Caco-2 (cell line): ENCODE measurements at regions not wholly inside any gene's neighbourhood (a gene's known extent, or its start where the extent isn't known, plus 50 kb on each side); places are given as distances from the start of the nearest gene placed in this dataset.

Experiments
- BruUV-seq: library from RNA; stranded (reverse); fragments of 400-500 nt; replicated peaks from 2 replicates; lab custom pipeline; 2021; lab: Mats Ljungman, UMichigan
- CTCF ChIA-PET: fragments of 300-600 bp; sonication (Branson Sonifier 250); formaldehyde crosslinking; loops from one replicate; lab custom pipeline; 2022; ENCODE audit warnings: antibody characterized with exemption; lab: Charles Lee
- POLR2A ChIA-PET: fragments of 300-600 bp; sonication (Branson Sonifier 250); formaldehyde crosslinking; loops from one replicate; lab custom pipeline; 2022; ENCODE audit warnings: antibody characterized with exemption; lab: Charles Lee
- DNase-seq, 2 experiments: peaks; one replicate each; pipeline versions ENCODE4 v3.0.0 to v3.0.0-alpha.2; 2020 to 2022
- H3K27me3 ChIP-seq: replicated peaks from 2 replicates; pipeline ENCODE4 v1.6.0; 2011; ENCODE audit warnings: low read length; ENCODE audit not compliant: control insufficient read depth, insufficient read depth
- H3K36me3 ChIP-seq: 2 replicates; pipeline ENCODE4 v1.5.1; 2011; ENCODE audit warnings: low read length; ENCODE audit not compliant: control insufficient read depth, insufficient read depth
- H3K4me1 ChIP-seq: fragments of 250-450 bp; sonication (Bioruptor Pico); 2 replicates; pipeline ENCODE4 v1.5.1; 2020; ENCODE audit warnings: mild to moderate bottlenecking
- H3K4me3 ChIP-seq: 2 replicates; pipeline ENCODE4 v1.5.1; 2011; ENCODE audit warnings: low read depth, mild to moderate bottlenecking, control low read depth, low read length
- H3K9me3 ChIP-seq: fragments of 250-450 bp; sonication (Bioruptor Pico); 2 replicates; pipeline ENCODE4 v1.5.1; 2020; ENCODE audit warnings: mild to moderate bottlenecking, moderate library complexity
- H3K27ac Mint-ChIP-seq: one replicate; pipeline ENCODE4 v1.8.0; 2022; ENCODE audit warnings: mixed read lengths; ENCODE audit not compliant: unreplicated experiment
- H3K27me3 Mint-ChIP-seq: one replicate; pipeline ENCODE4 v1.8.0; 2022; ENCODE audit warnings: mixed read lengths; ENCODE audit not compliant: insufficient read depth, unreplicated experiment
- H3K36me3 Mint-ChIP-seq: one replicate; pipeline ENCODE4 v1.8.0; 2022; ENCODE audit warnings: mild to moderate bottlenecking, mixed read lengths; ENCODE audit not compliant: insufficient read depth, unreplicated experiment
- H3K4me1 Mint-ChIP-seq: one replicate; pipeline ENCODE4 v1.8.0; 2022; ENCODE audit warnings: low read depth, mixed read lengths; ENCODE audit not compliant: unreplicated experiment
- H3K4me3 Mint-ChIP-seq: one replicate; pipeline ENCODE4 v1.8.0; 2022; ENCODE audit warnings: mild to moderate bottlenecking, moderate library complexity, mixed read lengths; ENCODE audit not compliant: unreplicated experiment
- H3K9me3 Mint-ChIP-seq: one replicate; pipeline ENCODE4 v1.8.0; 2022; ENCODE audit warnings: mixed read lengths; ENCODE audit not compliant: unreplicated experiment
- intact Hi-C: fragments of 100-400 bp; cut with micrococcal nuclease; formaldehyde crosslinking; loops from one replicate; pipeline ENCODE4 v1.10.0; 2022; ENCODE audit not compliant: unreplicated experiment
- TF ChIP-seq, protein P1 (sequence below), 2 experiments: fragments of 200-600 bp in 1 of 2; IDR thresholded peaks; 1 replicate in 1 of 2; 2 replicates in 1 of 2; pipeline versions ENCODE4 v1.5.1 to v1.8.0; 2011 to 2022; ENCODE audit warnings: antibody characterized with exemption in 1 of 2, control low read depth in 1 of 2, inconsistent platforms in 1 of 2, low read depth in 1 of 2, low read length in 1 of 2, mild to moderate bottlenecking in 1 of 2, moderate library complexity in 1 of 2; ENCODE audit not compliant: insufficient read depth in 1 of 2, severe bottlenecking in 1 of 2, unreplicated experiment in 1 of 2

DNA sequence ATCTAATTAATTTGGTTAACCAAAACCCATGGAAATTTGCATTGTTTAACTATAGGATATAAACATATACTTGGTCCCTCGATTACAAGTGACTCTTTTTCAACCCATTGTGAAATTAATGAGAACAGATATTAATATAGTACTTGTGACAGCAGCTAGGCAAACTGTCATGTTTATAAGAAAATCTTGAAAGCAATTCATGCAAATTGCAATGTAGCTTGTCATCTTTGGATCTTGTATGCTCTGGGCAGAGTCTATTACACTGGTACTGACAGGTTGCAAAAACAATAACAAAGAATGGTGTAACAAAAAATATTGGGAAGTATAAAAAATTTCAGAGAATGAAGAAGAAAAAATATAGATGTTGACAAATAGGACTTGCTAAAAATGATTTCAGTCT lies 941.0 kb downstream of the DNAH5 start:
- no peak for DNase-seq
- intact Hi-C loops = no loop called here
- Mint-ChIP-seq H3K27me3 (peaks cover 2% of the 10 kb centered on the region), H3K9me3 (no peaks in the 10 kb centered on the region), H3K27ac (no peak overlapping the region), H3K4me3 (no peak overlapping the region), H3K36me3 (no peaks in the 10 kb centered on the region), H3K4me1 (no peaks in the 10 kb centered on the region)
- Histone ChIP-seq H3K36me3 (no peaks in the 10 kb centered on the region), H3K4me1 (no peaks in the 10 kb centered on the region), H3K27me3 (no peaks in the 10 kb centered on the region), H3K9me3 (no peaks in the 10 kb centered on the region), H3K4me3 (no peak overlapping the region)
- no TSS peak for BruUV-seq
- ChIA-PET POLR2A (no interaction called here), CTCF (no interaction called here)
- TF ChIP-seq, protein P1, sequence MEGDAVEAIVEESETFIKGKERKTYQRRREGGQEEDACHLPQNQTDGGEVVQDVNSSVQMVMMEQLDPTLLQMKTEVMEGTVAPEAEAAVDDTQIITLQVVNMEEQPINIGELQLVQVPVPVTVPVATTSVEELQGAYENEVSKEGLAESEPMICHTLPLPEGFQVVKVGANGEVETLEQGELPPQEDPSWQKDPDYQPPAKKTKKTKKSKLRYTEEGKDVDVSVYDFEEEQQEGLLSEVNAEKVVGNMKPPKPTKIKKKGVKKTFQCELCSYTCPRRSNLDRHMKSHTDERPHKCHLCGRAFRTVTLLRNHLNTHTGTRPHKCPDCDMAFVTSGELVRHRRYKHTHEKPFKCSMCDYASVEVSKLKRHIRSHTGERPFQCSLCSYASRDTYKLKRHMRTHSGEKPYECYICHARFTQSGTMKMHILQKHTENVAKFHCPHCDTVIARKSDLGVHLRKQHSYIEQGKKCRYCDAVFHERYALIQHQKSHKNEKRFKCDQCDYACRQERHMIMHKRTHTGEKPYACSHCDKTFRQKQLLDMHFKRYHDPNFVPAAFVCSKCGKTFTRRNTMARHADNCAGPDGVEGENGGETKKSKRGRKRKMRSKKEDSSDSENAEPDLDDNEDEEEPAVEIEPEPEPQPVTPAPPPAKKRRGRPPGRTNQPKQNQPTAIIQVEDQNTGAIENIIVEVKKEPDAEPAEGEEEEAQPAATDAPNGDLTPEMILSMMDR (IDR thresholded peaks at IDR 0.05; ENCODE audit: insufficient read depth in 1 of 2, low read depth in 1 of 2, low read length in 1 of 2, severe bottlenecking in 1 of 2, unreplicated experiment in 1 of 2) = no peak

GRCh38 chr5:12999667-13000066 lies 944.8 kb downstream of the DNAH5 start:
- no peaks in the 10 kb centered on the region for H3K4me1 Mint-ChIP-seq
- no peaks in the 10 kb centered on the region for H3K9me3 Mint-ChIP-seq
- peaks cover 5% of the 10 kb centered on the region for H3K27me3 Mint-ChIP-seq
- no peaks in the 10 kb centered on the region for H3K27me3 ChIP-seq
- CTCF ChIA-PET = no interaction called here
- DNase-seq = no peak
- H3K9me3 ChIP-seq = no peaks in the 10 kb centered on the region
- no TSS peak for BruUV-seq
- no peak overlapping the region for H3K27ac Mint-ChIP-seq
- intact Hi-C loops = no loop called here
- POLR2A ChIA-PET = no interaction called here
- no peaks in the 10 kb centered on the region for H3K36me3 ChIP-seq
- H3K36me3 Mint-ChIP-seq = no peaks in the 10 kb centered on the region
- no peak overlapping the region for H3K4me3 ChIP-seq
- no peaks in the 10 kb centered on the region for H3K4me1 ChIP-seq
- H3K4me3 Mint-ChIP-seq = no peak overlapping the region
- TF ChIP-seq, protein P1 (IDR thresholded peaks at IDR 0.05; ENCODE audit: insufficient read depth in 1 of 2, low read depth in 1 of 2, low read length in 1 of 2, severe bottlenecking in 1 of 2, unreplicated experiment in 1 of 2) = no peak

DNA sequence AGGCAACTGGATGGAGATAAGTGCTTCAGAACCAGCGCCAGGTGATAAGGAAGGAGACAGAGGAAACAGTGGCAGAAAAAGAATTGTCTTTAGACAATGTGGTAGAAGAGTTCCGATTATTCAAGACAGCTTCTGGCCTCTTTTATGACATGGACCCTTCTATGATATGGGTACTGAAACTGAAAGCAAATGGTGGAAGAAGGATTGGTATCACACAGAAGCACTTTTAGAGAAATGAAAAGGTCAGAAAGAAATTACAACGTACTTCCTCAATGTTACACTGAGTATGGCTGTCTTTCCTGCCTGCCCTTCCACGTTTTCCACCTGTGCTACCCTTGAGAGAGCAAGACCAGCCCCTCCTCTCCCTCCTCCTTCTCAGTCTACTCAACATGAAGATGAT lies 959.3 kb downstream of the DNAH5 start:
- H3K27ac Mint-ChIP-seq = no peak overlapping the region
- H3K27me3 Mint-ChIP-seq = no peaks in the 10 kb centered on the region
- CTCF ChIA-PET = no interaction called here
- H3K4me3 Mint-ChIP-seq = no peak overlapping the region
- no peaks in the 10 kb centered on the region for H3K36me3 Mint-ChIP-seq
- no TSS peak for BruUV-seq
- Histone ChIP-seq H3K9me3 (no peaks in the 10 kb centered on the region), H3K4me3 (no peak overlapping the region), H3K4me1 (no peaks in the 10 kb centered on the region), H3K36me3 (no peaks in the 10 kb centered on the region), H3K27me3 (no peaks in the 10 kb centered on the region)
- POLR2A ChIA-PET = no interaction called here
- intact Hi-C loops = no loop called here
- no peaks in the 10 kb centered on the region for H3K4me1 Mint-ChIP-seq
- TF ChIP-seq, protein P1 (IDR thresholded peaks at IDR 0.05; ENCODE audit: insufficient read depth in 1 of 2, low read depth in 1 of 2, low read length in 1 of 2, severe bottlenecking in 1 of 2, unreplicated experiment in 1 of 2) = no peak
- H3K9me3 Mint-ChIP-seq = no peaks in the 10 kb centered on the region
- DNase-seq = no peak
